ENCODE measurements at regions not wholly inside any gene's neighbourhood (a gene's known extent, or its start where the extent isn't known, plus 50 kb on each side); places are given as distances from the start of the nearest gene placed in this dataset.

GRCh38 chr21:16633831-16634459, 878.9 kb upstream of the CXADR start:
- TF ChIP-seq, protein P1, sequence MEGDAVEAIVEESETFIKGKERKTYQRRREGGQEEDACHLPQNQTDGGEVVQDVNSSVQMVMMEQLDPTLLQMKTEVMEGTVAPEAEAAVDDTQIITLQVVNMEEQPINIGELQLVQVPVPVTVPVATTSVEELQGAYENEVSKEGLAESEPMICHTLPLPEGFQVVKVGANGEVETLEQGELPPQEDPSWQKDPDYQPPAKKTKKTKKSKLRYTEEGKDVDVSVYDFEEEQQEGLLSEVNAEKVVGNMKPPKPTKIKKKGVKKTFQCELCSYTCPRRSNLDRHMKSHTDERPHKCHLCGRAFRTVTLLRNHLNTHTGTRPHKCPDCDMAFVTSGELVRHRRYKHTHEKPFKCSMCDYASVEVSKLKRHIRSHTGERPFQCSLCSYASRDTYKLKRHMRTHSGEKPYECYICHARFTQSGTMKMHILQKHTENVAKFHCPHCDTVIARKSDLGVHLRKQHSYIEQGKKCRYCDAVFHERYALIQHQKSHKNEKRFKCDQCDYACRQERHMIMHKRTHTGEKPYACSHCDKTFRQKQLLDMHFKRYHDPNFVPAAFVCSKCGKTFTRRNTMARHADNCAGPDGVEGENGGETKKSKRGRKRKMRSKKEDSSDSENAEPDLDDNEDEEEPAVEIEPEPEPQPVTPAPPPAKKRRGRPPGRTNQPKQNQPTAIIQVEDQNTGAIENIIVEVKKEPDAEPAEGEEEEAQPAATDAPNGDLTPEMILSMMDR (IDR thresholded peaks at IDR 0.05; ENCODE audit: low read depth, low read length), result no peak
- Histone ChIP-seq H3K36me3 (no peaks in the 10 kb centered on the region), H3K27ac (peak overlapping the region; percentile 10), H3K4me1 (ENCODE audit: low read depth) (peaks cover 15% of the 10 kb centered on the region), H3K9me3 (ENCODE audit: low read depth) (no peaks in the 10 kb centered on the region), H3K27me3 (no peaks in the 10 kb centered on the region), H3K4me3 (no peak overlapping the region)
- DNase-seq (ENCODE audit: low read depth in 1 of 2, low spot score in 1 of 2), result peak in 1 of 2 donors; percentile 77

DNA sequence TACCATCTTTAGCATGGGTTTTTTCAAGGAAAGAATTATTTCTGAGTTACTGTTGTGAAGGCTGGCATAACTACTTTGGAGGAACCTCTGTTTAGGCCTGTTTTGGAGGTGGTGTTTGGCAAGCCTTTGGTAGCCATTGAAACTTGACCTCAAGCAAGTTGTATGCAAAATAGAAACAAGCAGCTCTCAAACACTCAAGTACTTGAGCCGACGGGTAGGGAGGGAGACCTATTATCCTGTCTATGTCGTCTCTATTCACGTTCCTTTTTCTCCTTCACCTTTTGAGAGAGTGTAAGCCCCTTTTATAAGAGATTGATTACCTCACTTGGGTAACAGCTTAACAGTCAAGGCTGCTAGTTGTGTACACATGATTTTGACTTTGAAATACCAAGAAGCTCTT, 878.3 kb upstream of the CXADR start:
- Histone ChIP-seq H3K27ac (peak overlapping the region; percentile 10), H3K27me3 (no peaks in the 10 kb centered on the region), H3K36me3 (no peaks in the 10 kb centered on the region), H3K4me3 (no peak overlapping the region), H3K4me1 (ENCODE audit: low read depth) (peaks cover 15% of the 10 kb centered on the region), H3K9me3 (ENCODE audit: low read depth) (no peaks in the 10 kb centered on the region)
- TF ChIP-seq, protein P1 (IDR thresholded peaks at IDR 0.05; ENCODE audit: low read depth, low read length), result no peak
- peak in 1 of 2 donors; percentile 51 for DNase-seq (ENCODE audit: low read depth in 1 of 2, low spot score in 1 of 2)

GRCh38 chr21:16640297-16641027, 872.4 kb upstream of the CXADR start:
- DNase-seq (ENCODE audit: low read depth in 1 of 2, low spot score in 1 of 2), result no peak
- no peaks in the 10 kb centered on the region for H3K27me3 ChIP-seq
- no peaks in the 10 kb centered on the region for H3K36me3 ChIP-seq
- no peaks in the 10 kb centered on the region for H3K4me1 ChIP-seq (ENCODE audit: low read depth)
- no peaks in the 10 kb centered on the region for H3K9me3 ChIP-seq (ENCODE audit: low read depth)
- H3K4me3 ChIP-seq, result no peak overlapping the region
- no peak overlapping the region for H3K27ac ChIP-seq
- TF ChIP-seq, protein P1 (IDR thresholded peaks at IDR 0.05; ENCODE audit: low read depth, low read length), result no peak

GRCh38 chr21:16642353-16642752, 870.5 kb upstream of the CXADR start:
- TF ChIP-seq, protein P1 (IDR thresholded peaks at IDR 0.05; ENCODE audit: low read depth, low read length), result no peak
- H3K9me3 ChIP-seq (ENCODE audit: low read depth), result no peaks in the 10 kb centered on the region

GRCh38 chr21:16644685-16645084, 868.2 kb upstream of the CXADR start:
- Histone ChIP-seq H3K36me3 (no peaks in the 10 kb centered on the region), H3K27me3 (no peaks in the 10 kb centered on the region), H3K9me3 (ENCODE audit: low read depth) (no peaks in the 10 kb centered on the region), H3K4me3 (no peak overlapping the region), H3K27ac (no peak overlapping the region), H3K4me1 (ENCODE audit: low read depth) (no peaks in the 10 kb centered on the region)
- DNase-seq (ENCODE audit: low read depth in 1 of 2, low spot score in 1 of 2), result peak in 1 of 2 donors; percentile 40
- TF ChIP-seq, protein P1 (IDR thresholded peaks at IDR 0.05; ENCODE audit: low read depth, low read length), result no peak

More at GRCh38 chr21:16642353-16642752, 870.5 kb upstream of the CXADR start:
- H3K4me1 ChIP-seq (ENCODE audit: low read depth), result no peaks in the 10 kb centered on the region
- no peak overlapping the region for H3K27ac ChIP-seq
- DNase-seq (ENCODE audit: low read depth in 1 of 2, low spot score in 1 of 2), result no peak
- no peaks in the 10 kb centered on the region for H3K36me3 ChIP-seq
- no peaks in the 10 kb centered on the region for H3K27me3 ChIP-seq
- H3K4me3 ChIP-seq, result no peak overlapping the region
